Dermis microvascular lymphatic vessel endothelial cell (primary cell): ENCODE measurements at regions not wholly inside any gene's neighbourhood (a gene's known extent, or its start where the extent isn't known, plus 50 kb on each side); places are given as distances from the start of the nearest gene placed in this dataset.
"Not testable (repeated sequence)": the region's sequence is repeated elsewhere in the genome, so short reads cannot be mapped to it uniquely, and the experiment has no call there.

Source experiments
- DNase-seq, 2 donors: peaks; one replicate each; pipeline versions ENCODE4 v3.0.0 to v3.0.0-alpha.2; 2010; ENCODE audit warnings: low read depth in 2 of 2

DNA sequence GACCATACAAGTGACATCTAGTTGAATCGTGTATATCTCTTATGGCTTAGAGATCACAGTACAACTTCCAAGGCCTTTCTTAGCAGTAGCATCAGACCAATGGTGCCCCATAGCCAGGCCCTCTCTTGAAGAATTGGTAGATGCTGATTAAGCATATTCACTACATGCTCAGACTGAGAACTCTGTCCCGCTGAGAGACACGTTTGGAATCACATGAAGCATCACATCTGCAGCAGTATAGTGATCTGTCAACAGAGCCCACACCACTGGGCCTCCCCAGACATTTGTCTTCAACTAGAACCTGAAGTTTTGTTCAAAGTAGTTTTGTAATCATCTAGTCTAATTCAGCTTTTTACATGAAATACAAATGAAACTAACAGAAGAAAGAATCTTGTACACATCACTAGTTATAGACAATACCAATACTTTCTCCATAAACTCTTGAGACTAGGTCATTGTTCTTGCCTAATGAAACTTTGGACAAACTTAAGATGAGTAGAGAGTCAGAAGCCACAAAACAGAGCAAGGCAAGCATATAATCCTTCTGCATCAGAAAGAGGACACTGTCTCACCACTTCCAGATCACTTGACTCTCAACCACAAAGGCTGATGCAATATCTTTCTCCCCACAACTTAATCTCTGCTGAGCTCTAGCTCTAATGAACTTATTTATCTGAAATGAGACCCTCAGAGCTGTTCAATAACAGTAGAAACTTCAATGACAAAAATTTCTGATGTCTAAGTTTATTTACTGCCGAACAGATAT is 182.7 kb downstream of the TBX18 start:
- DNase-seq: no peak

DNA sequence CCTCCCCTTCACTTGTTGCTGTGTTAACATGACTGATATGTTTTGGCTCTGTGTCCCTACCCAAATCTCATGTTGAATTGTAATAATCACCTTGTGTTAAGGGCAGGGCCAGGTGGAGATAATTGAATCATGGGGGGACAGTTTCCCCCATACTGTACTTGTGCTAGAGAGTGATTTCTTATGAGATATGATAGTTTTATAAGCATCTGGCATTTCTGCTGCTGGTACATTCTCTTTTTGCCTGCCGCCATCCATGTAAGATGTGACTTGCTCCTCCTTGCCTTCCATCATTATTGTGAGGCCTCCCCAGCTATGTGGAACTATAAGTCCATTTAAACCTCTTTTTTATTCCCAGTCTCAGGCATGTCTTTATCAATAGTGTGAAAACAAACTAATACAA is 185.0 kb downstream of the TBX18 start:
- no peak for DNase-seq

DNA sequence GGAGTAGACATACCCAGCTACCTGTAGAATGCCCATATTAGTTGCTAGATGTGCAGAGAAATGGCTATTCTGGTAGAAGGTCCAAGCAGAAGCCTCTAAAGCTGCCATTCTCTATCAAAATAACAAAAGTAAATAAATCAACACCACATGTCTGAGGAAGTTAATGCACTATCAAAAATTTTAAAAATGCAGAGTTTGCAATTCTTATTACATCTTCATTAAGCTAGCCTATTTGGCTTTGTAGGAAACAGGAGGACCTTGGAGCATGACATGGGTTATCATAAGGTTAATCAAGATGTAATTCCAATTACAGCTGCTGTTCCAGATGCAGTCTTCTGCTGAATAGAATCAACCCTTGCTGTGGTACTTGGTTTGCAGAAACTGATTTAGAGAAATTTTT is 188.4 kb downstream of the TBX18 start:
- no peak for DNase-seq

- peak in 1 of 2 donors; percentile 71 for DNase-seq
Observed at GRCh38 chr6:84575264-84575663, 189.1 kb downstream of the TBX18 start.

- no peak for DNase-seq
Observed at GRCh38 chr6:84569882-84570281, 194.5 kb downstream of the TBX18 start.

DNA sequence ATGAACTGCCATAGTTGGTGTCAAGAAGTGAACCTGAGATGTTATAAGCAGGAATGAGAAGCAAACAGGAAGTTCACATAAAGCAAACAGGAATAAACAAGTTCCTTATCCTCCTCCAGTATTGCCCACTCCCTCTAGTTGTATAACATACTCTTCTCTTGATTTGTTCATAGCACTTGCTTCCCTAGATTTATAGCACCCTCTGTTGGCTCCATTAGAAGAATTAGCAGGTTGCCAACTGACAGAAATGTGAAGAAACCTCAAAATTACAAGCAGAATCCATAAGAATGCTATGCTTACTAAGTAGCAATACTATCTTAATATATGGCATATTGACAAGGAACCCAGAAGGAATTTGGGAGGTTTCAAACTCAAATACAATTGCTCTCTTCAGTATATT is 195.4 kb downstream of the TBX18 start:
- peak; percentile 5 to 46 for DNase-seq

- not testable (repeated sequence) for DNase-seq
Observed at GRCh38 chr6:84565718-84566117, 198.7 kb downstream of the TBX18 start.

DNA sequence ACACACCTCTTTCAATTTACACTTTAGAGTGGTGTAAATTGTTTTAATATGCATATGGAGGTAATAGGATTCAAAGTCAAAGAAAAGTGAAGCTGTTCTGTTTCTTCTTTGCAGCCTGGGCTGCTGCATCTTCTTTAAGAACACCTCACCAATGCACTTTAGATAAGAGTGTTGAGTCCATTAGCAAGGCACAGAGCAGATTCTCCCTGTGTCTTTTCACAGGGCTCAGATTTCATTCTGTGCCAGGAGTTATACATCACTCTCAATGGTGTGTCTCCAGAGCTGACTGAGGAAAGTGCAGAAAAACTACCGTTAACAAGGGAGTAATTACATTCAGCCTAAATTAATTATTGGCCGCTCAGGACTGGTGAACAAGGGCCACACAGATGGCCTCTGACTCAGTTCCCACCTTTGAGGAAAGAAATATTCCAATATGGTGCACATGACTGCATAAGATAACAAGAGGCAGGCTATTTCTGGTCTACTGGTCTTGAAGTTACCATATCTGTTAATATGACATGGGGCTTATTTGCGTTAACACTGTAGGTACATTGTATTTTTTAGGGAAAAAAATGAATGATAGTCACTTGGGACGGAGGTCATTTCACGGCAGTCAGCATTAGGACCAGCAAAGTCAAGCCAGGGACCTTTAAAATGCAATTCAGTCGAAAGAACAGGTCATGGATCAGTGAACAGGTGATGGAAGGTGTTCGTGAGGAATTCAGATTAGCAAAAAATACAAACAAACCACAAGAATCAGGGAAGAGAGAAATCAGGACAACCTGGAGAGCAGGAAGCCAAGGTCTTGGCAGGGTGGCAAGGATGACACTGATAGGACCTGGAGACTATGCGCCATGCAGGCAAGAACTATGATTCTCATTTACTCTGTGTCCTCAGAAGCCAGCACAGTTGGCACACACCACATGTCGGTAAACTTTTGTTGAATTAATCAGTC is 203.7 kb downstream of the TBX18 start:
- no peak for DNase-seq

GRCh38 chr6:84556541-84557335 is 207.7 kb downstream of the TBX18 start:
- DNase-seq: no peak

DNA sequence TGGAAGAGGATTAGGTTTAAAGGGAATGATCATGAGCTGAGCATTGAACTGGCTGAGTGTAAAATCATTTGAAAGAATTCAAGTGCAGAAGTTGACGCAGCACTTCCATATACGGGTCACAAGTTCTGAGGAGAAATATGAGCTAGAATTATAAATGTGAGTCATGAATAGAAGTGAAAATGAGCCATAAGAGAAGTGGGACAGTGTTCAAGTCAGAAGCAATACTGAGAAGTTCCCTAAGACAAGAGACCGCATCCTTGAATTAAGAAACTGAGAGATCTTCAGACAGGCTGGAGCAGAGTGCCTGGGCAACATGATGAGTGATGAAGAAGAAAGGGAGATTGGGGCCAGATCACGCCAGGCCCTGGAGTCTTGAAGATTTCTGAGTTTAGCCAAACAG is 209.7 kb downstream of the TBX18 start:
- DNase-seq: no peak

GRCh38 chr6:84554074-84554473 is 210.3 kb downstream of the TBX18 start:
- peak in 1 of 2 donors; percentile 25 for DNase-seq

DNA sequence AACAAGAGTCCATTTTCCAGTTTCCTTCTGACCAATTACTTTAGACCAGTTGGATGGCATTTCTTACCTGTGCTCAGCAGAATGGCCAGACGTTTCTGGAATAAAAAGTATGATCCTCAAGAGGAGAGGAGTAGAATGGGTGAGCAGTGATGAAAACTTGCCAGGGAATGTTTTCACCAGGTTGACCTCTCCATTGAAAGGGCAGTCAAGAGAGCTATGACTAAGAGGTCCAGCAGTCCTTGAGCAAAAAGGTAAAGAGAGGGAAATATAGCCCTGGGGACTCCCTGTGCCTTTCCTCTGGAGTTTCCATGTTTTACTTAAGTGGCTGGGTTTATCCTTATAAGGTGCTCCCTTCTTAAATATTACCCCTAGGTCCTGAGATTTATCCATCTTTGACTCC is 210.9 kb downstream of the TBX18 start:
- no peak for DNase-seq

- DNase-seq: no peak
Observed at GRCh38 chr6:84551797-84552196, 212.6 kb downstream of the TBX18 start.

DNA sequence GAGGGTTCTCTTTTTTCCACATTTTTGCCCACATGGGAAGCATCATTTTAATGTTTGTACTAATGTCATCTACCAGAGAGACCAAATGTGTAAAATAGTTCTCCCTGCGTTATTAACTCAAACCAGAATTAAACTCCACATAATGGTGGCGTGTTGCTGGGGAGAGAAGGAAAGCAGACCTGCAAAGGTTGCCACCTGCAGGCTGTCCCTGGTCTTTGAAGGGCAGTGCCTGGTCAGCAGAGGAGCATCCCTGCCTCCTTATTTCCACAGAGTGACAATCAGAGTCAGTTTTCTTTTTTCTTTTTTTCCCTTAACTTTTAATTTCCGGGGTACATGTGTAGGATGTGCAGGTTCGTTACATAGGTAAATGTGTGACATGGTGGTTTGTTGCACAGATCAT is 214.5 kb downstream of the TBX18 start:
- peak in 1 of 2 donors; percentile 3 for DNase-seq

- no peak for DNase-seq
Observed at GRCh38 chr6:84547341-84547801, 217.0 kb downstream of the TBX18 start.

DNA sequence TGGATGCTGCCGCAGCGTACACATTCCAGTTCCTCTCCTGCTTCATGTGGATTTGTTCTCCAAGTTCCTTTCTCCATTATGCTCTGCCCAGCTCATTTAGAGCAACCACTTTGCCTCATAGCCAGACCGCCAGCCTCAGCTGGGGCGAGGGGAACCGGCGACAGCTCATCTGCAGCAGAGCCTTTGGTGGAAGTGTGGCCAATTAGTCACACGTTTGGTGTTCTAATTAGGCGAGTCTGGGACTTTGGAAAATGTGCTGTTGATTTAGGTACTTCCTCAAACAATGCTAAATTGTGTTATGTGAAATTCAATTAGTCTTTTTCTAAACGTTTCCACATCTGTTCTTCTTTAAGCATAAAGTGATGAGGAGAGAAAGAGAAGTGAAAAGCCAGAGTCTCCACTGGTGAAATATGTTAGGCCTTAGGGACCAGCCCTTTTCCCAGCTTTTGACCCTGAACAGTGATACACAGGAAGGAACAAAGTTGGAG is 217.9 kb downstream of the TBX18 start:
- DNase-seq: peak in 1 of 2 donors; percentile 25

DNA sequence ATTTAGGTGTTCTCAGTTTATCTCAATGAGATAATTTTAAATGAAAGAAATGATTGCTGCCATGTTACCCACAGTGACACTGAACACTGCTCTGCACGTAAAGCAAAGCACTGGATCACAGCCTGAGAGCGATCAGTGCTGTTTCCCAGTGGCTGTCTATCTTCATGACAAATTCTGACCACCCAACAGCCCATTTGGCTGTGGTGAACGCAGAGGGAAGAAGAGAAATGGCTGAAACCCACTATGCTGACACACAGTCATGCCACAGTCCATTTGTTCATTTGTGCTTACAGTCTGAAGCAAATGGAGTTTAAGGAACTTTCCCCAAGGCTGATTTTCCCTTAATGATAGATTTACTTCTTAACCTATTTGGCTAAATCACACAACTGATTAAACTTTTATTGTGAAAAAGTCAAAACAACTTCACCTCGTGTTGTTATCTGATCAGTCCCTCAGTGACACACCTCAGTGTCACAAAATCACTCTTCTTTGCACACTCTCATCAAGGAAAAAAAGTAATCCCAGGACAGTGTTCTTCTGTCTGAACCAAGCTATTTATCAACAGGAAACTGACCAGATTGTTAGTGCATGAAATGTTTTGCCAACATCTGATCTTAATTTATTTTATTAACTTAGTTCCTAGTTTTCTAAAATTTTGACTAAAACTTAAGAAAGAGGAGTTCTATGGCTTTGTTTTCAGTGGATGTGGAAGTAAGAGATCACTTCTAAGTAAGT is 225.1 kb downstream of the TBX18 start:
- no peak for DNase-seq

DNA sequence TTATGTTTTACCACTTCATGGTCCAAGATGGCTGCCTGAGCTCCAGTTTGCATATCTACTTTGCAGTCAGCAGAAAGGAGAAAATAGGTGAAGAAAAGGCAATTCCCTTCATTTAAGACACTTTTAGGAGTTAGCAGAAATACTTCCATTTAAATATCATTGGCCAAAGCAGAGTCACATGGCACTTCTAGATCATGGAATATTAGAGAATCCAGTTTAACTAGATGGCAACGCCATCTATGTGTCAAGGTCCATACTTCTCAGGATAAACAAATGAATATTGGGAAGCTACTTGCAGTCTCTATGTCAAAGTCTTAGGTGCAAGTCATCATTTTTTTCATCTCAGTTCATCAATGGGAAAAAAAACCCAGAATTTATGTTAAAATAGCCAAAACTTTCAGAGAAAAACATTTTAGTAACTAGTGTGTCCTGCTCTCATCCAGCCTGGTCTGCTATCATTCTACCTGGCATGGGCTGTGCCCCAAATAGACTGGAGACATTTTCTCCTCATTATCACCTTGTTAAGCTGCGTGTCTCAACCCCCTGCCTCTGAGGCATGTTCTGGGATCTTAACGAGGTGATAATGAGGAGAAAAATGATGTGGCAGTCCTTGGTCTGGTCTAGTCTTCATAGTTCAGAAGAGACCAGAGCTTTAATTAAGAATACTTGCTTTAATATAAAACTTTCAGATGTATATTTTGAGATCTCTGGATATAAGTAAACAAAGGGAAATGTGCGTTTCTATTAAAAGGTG is 227.3 kb downstream of the TBX18 start:
- DNase-seq: no peak

DNA sequence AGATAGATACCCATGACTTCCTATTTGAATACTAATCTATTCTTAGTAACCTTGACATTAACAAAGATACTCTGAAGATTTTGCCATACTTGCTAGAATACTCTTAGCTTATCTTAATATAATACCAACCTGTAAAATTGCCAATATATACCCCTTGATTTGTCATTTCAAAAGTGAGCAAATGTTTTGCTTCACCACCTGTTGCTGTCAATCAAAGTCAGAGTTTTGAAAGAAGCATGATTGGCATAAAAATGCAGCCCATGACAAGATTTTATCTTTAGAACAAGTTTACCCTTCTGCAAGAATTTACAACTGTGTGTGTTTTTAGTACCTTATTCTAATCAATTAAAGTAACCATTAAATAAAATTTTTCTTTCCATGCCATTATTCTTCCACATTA is 236.2 kb downstream of the TBX18 start:
- no peak for DNase-seq

DNA sequence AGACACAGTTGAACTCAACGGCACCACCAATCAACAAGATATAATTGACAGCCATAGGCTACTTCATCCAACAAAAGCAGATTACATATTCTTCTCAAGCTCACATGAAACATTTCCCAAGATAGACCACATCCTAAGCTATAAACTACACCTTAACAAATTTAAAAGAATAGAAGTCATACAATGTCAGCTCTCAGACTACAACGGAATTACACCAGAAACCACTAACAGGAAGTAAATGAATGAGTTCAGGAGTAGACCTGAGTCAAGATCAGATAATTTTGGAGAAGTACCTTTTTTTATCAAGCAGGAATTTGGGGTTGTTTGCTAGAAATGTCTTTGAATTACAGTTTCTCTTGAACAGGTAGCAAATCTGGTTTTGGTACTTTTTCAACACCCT is 237.8 kb downstream of the TBX18 start:
- DNase-seq: no peak
